ENCODE measurements at regions not wholly inside any gene's neighbourhood (a gene's known extent, or its start where the extent isn't known, plus 50 kb on each side); places are given as distances from the start of the nearest gene placed in this dataset.

DNA sequence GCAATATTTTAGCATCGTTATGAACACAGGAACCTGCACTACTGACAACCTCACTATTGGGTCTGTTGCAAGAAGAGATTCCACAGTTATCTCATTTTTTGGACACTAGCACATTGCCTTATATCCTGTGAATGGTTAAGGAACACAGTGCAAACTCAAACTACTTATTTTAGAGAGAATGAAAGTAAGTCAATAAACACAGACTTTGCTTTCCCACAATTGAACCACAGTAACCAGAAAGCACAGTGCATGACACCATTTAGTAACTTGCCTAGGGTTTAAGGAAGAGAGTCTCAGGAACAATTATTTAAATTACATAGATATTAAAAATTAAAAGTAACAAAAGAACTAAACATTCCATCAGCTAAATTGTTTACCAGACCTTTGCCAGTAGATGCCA lies 468.8 kb downstream of the ZWINT start:
- no peaks in the 10 kb centered on the region for H3K4me1 ChIP-seq (ENCODE audit: insufficient read depth, low read length)
- H3K9ac ChIP-seq (ENCODE audit: low read depth, low read length): no peak overlapping the region
- no peaks in the 10 kb centered on the region; the same call in 1 of the 2 replicates for H3K9me3 ChIP-seq (ENCODE audit: insufficient read depth, low read depth, low read length)
- no peak overlapping the region for H3K27ac ChIP-seq (ENCODE audit: low read length)
- H3K36me3 ChIP-seq (ENCODE audit: insufficient read depth, low read depth, low read length): no peaks in the 10 kb centered on the region
- no peak overlapping the region for H3K4me3 ChIP-seq (ENCODE audit: low read length)
- no peaks in the 10 kb centered on the region for H3K27me3 ChIP-seq (ENCODE audit: insufficient read depth, low read length)

DNA sequence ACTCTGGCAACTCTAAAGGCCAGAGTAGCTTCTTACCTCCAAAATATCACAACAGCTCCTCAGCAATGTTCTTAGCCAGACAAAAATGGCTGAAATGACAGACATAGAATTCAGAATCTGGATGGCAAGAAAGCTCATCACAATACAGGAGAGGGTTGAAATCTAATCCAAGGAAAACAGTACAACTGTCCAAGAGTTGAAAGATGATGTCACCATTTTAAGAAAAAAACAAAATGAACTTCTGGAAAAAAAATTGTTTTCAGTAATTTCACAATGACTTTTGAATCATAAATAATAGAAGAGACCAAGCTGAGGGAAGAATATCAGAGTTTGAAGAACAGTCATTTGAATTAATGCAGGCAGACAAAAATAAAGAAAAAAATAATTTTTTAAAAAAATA lies 479.5 kb downstream of the ZWINT start:
- Histone ChIP-seq H3K36me3 (ENCODE audit: insufficient read depth, low read depth, low read length) (no peaks in the 10 kb centered on the region), H3K4me3 (ENCODE audit: low read length) (no peak overlapping the region), H3K9me3 (ENCODE audit: insufficient read depth, low read depth, low read length) (no peaks in the 10 kb centered on the region), H3K9ac (ENCODE audit: low read depth, low read length) (no peak overlapping the region), H3K27me3 (ENCODE audit: insufficient read depth, low read length) (no peaks in the 10 kb centered on the region), H3K4me1 (ENCODE audit: insufficient read depth, low read length) (no peaks in the 10 kb centered on the region), H3K27ac (ENCODE audit: low read length) (no peak overlapping the region)

DNA sequence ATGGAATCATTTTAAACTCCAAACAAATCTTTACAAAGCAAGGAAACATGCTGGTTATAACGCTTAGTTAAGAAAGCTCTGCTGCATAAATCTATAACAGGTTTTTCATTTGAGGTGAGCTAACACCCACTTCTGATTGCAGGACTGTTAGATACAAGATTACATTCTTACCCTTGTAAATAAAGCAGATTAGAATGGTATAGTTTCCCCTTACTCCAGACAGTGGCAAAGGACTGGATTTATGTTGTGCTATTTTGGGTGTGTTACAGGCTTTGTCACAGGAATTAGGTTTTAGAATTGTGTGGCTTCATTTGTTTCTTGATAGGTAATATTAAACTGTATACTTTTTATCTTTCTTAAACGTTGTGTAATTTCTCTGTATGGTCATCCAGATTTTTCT lies 487.6 kb downstream of the ZWINT start:
- H3K9me3 ChIP-seq (ENCODE audit: insufficient read depth, low read depth, low read length): no peaks in the 10 kb centered on the region
- no peaks in the 10 kb centered on the region for H3K36me3 ChIP-seq (ENCODE audit: insufficient read depth, low read depth, low read length)
- H3K27ac ChIP-seq (ENCODE audit: low read length): no peak overlapping the region
- no peaks in the 10 kb centered on the region for H3K4me1 ChIP-seq (ENCODE audit: insufficient read depth, low read length)
- no peak overlapping the region for H3K9ac ChIP-seq (ENCODE audit: low read depth, low read length)
- H3K4me3 ChIP-seq (ENCODE audit: low read length): no peak overlapping the region
- H3K27me3 ChIP-seq (ENCODE audit: insufficient read depth, low read length): no peaks in the 10 kb centered on the region

DNA sequence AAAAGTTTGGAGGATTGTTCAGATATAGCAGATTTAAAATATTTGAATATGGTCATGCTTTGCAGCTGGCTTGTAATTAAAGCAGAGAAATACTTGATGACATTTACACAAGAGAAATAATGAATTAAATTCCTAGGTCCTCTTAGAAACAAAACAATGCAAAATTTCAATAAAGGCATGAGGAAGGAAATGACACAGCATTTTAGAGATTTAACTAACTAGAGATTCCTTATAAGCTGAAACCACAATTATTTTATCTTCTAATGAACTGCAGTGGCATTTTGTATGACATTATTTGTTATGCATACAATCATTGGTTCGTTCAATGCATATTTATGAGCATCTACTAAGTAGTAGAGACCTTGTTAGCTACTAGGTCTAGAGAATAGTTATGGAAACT lies 490.9 kb downstream of the ZWINT start:
- no peaks in the 10 kb centered on the region for H3K9me3 ChIP-seq (ENCODE audit: insufficient read depth, low read depth, low read length)
- H3K27me3 ChIP-seq (ENCODE audit: insufficient read depth, low read length): no peaks in the 10 kb centered on the region
- H3K27ac ChIP-seq (ENCODE audit: low read length): no peak overlapping the region
- no peak overlapping the region for H3K4me3 ChIP-seq (ENCODE audit: low read length)
- H3K4me1 ChIP-seq (ENCODE audit: insufficient read depth, low read length): no peaks in the 10 kb centered on the region
- H3K36me3 ChIP-seq (ENCODE audit: insufficient read depth, low read depth, low read length): no peaks in the 10 kb centered on the region
- no peak overlapping the region for H3K9ac ChIP-seq (ENCODE audit: low read depth, low read length)

DNA sequence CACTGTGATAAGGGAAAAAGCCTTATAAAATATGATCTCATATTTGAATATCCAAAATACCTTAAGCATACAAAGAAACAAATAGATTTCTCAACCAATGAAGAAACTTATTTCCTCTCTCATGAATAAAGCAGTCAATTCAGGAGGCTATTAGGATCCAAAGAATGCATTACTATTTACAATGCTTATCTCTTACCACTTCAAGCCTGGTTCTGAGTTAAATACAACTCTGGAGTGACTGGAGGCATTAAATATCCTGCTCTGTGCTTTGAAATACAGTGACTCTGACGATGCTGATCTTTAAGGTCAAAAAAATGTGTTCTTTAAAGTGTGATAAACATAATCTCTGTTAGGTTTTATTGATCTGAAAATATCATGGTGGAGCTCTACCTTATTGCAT lies 493.2 kb downstream of the ZWINT start:
- Histone ChIP-seq H3K27ac (ENCODE audit: low read length) (no peak overlapping the region), H3K4me3 (ENCODE audit: low read length) (no peak overlapping the region), H3K36me3 (ENCODE audit: insufficient read depth, low read depth, low read length) (no peaks in the 10 kb centered on the region), H3K9ac (ENCODE audit: low read depth, low read length) (no peak overlapping the region), H3K27me3 (ENCODE audit: insufficient read depth, low read length) (no peaks in the 10 kb centered on the region), H3K4me1 (ENCODE audit: insufficient read depth, low read length) (no peaks in the 10 kb centered on the region), H3K9me3 (ENCODE audit: insufficient read depth, low read depth, low read length) (peaks cover 2% of the 10 kb centered on the region; the same call in 1 of the 2 replicates)

DNA sequence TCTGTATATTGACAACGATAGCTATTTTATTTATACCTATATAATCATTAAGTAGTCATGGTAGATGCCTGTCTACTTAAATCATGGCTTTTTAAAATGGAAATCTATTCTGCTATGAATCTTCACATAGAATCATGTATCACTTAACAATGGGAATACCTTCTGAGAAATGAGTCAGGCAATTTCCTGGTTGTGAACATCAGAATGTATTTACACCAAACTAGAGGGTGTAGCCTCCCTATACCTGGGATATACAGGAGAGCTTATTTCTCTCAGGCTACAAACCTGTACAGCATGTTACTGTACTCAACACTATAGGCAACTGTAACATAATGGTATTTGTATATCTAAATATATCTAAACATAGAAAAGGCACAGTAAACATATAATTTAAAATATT lies 502.3 kb downstream of the ZWINT start:
- Histone ChIP-seq H3K36me3 (ENCODE audit: insufficient read depth, low read depth, low read length) (no peaks in the 10 kb centered on the region), H3K4me3 (ENCODE audit: low read length) (no peak overlapping the region), H3K27ac (ENCODE audit: low read length) (no peak overlapping the region), H3K9me3 (ENCODE audit: insufficient read depth, low read depth, low read length) (peaks cover 18% of the 10 kb centered on the region), H3K4me1 (ENCODE audit: insufficient read depth, low read length) (no peaks in the 10 kb centered on the region), H3K9ac (ENCODE audit: low read depth, low read length) (no peak overlapping the region), H3K27me3 (ENCODE audit: insufficient read depth, low read length) (no peaks in the 10 kb centered on the region)

DNA sequence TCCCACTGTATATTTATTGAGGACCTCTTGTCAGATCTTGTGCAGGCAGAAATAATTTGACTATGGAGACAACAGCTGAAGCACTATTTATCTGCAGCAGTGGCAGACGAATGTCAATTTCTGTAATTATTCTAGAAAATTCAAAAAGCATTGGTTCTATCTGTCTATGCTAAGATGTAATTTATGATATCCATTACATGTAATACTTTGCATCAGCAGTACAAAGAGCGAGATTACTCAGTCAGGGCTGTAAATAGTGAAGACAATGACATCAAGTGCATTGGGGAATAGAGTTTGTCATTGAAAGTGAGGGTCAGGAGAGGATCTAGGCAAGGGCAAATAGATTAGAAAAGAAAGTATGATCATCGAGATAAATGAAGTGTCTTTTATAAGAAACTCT lies 508.2 kb downstream of the ZWINT start:
- Histone ChIP-seq H3K27me3 (ENCODE audit: insufficient read depth, low read length) (no peaks in the 10 kb centered on the region), H3K27ac (ENCODE audit: low read length) (no peak overlapping the region), H3K4me1 (ENCODE audit: insufficient read depth, low read length) (no peaks in the 10 kb centered on the region), H3K36me3 (ENCODE audit: insufficient read depth, low read depth, low read length) (no peaks in the 10 kb centered on the region), H3K4me3 (ENCODE audit: low read length) (no peak overlapping the region), H3K9ac (ENCODE audit: low read depth, low read length) (no peak overlapping the region), H3K9me3 (ENCODE audit: insufficient read depth, low read depth, low read length) (no peaks in the 10 kb centered on the region)

DNA sequence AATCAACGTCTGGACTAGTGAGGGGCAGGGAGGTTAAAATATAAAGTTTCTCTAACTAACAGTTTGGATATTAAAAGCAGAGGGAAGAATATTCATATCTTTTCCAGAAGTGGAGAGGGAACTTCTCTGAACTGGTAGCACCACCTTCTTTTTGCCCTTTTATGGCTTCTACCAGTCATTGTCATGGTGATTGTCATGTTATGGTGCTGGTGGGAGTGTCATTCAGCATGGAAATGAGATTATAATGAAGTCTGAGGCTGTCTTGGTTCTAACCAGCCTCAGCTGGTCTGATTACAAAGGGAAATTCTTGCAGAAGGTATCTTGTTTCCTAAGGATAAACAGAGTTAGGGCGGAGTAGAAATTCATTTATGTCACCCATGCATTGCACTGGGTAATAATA lies 523.8 kb downstream of the ZWINT start:
- Histone ChIP-seq H3K27ac (ENCODE audit: low read length) (no peak overlapping the region), H3K27me3 (ENCODE audit: insufficient read depth, low read length) (no peaks in the 10 kb centered on the region), H3K4me3 (ENCODE audit: low read length) (no peak overlapping the region), H3K9ac (ENCODE audit: low read depth, low read length) (no peak overlapping the region), H3K4me1 (ENCODE audit: insufficient read depth, low read length) (no peaks in the 10 kb centered on the region), H3K9me3 (ENCODE audit: insufficient read depth, low read depth, low read length) (no peaks in the 10 kb centered on the region), H3K36me3 (ENCODE audit: insufficient read depth, low read depth, low read length) (no peaks in the 10 kb centered on the region)

DNA sequence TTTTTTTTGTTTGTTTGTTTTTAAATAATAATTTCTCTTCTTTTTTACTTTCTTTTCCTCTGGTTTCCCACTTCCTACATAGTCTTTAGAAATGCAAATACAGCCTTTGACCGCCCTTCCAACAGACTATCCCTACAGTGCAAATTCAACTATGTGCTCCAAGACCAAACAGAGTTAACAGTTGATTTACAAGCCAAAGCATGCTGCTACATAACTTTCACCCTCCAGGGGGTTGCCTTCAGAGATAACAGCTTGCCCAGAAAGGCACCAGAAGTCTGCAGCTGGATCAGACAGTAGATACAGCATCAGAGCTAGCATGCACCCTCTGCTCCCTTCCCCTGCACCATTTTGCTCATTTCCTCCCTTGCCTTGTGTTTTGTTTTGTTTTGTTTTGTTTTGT lies 539.0 kb downstream of the ZWINT start:
- Histone ChIP-seq H3K9me3 (ENCODE audit: insufficient read depth, low read depth, low read length) (peaks cover 13% of the 10 kb centered on the region), H3K27ac (ENCODE audit: low read length) (no peak overlapping the region), H3K4me1 (ENCODE audit: insufficient read depth, low read length) (peaks cover 27% of the 10 kb centered on the region), H3K9ac (ENCODE audit: low read depth, low read length) (no peak overlapping the region), H3K4me3 (ENCODE audit: low read length) (peak overlapping the region; percentile 22; the same call in 1 of the 2 replicates), H3K36me3 (ENCODE audit: insufficient read depth, low read depth, low read length) (no peaks in the 10 kb centered on the region), H3K27me3 (ENCODE audit: insufficient read depth, low read length) (no peaks in the 10 kb centered on the region)

DNA sequence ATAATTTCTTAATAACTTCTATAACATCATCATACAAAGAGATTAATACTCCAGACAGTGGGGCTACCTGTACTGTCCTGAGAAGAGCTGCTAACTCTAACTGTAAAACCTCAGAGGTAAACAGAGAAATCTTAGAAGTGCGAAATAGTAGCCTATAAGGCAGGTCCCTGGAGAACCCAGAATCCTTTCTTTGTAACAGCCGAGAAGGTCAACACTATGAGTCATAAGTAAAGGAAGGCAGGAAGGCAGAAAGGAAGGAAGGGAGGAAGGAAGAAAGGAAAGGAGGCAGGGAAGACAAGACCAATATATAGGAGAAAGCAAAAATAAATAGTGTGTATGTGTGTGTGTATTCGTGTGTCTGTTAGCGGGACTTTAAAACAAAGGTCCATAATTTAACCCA lies 540.6 kb downstream of the ZWINT start:
- Histone ChIP-seq H3K36me3 (ENCODE audit: insufficient read depth, low read depth, low read length) (no peaks in the 10 kb centered on the region), H3K4me3 (ENCODE audit: low read length) (0 out of 2 replicates have a peak overlapping the region, but pooled peaks have one; percentile 16), H3K9me3 (ENCODE audit: insufficient read depth, low read depth, low read length) (peaks cover 21% of the 10 kb centered on the region), H3K27ac (ENCODE audit: low read length) (no peak overlapping the region), H3K4me1 (ENCODE audit: insufficient read depth, low read length) (peaks cover 27% of the 10 kb centered on the region), H3K9ac (ENCODE audit: low read depth, low read length) (no peak overlapping the region), H3K27me3 (ENCODE audit: insufficient read depth, low read length) (no peaks in the 10 kb centered on the region)

DNA sequence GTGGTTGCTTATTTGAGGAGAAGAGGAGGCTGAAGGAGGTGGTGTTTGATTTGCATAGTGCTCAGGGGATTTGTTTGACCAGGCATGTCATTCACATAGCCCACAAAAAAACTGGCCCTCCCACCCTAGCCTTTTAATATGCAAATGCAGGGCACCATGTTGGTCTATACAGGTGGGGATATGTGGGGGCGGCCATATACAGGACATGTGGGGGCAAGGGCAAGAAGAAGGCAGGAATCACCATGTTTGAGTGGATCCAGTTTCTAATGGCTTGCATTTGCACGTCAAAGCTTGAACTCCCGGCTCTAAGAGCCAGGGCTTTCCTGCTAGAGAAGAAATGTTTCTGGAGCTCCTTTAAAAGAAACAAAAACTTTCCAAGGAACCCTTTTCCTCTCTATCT lies 541.0 kb downstream of the ZWINT start:
- H3K27ac ChIP-seq (ENCODE audit: low read length): no peak overlapping the region
- no peaks in the 10 kb centered on the region for H3K36me3 ChIP-seq (ENCODE audit: insufficient read depth, low read depth, low read length)
- H3K9me3 ChIP-seq (ENCODE audit: insufficient read depth, low read depth, low read length): peaks cover 21% of the 10 kb centered on the region
- H3K27me3 ChIP-seq (ENCODE audit: insufficient read depth, low read length): no peaks in the 10 kb centered on the region
- 0 out of 2 replicates have a peak overlapping the region, but pooled peaks have one; percentile 16 for H3K4me3 ChIP-seq (ENCODE audit: low read length)
- no peak overlapping the region for H3K9ac ChIP-seq (ENCODE audit: low read depth, low read length)
- peaks cover 27% of the 10 kb centered on the region for H3K4me1 ChIP-seq (ENCODE audit: insufficient read depth, low read length)

DNA sequence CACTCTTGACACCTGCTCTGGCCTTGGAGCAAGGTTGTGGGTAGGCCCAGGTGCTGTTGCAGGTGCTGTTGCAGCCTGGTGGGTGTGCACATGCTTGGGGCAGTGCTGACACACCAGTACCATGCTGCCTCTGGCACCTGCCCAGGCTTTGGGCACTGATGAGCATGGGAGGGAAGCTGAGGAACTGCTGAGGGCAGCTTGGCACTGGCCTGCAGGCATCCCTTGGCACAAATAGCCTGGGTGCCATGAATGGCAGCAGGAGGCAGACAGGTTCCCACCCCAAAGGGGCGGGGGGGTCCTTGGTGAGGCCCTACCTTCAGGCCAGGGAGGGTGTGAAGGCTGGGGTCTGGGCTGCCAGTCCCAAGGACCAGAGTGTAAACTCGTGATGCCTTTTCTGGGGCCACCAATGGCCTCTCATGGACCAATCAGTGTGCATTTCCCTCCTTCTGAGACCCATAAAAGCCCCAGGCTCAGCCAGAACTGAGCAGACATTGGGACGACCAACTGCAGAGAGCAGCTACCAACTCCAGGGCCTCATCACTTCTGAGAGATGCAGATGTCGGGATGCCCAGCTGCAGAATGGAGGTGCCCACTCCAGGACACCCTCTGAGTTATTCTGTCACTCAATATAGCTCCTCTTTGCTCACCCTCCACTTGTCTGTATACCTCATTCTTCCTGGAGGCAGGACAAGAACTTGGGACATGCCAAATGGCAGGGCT lies 547.4 kb downstream of the ZWINT start:
- Histone ChIP-seq H3K9ac (ENCODE audit: low read depth, low read length) (no peak overlapping the region), H3K27me3 (ENCODE audit: insufficient read depth, low read length) (no peaks in the 10 kb centered on the region), H3K27ac (ENCODE audit: low read length) (no peak overlapping the region), H3K36me3 (ENCODE audit: insufficient read depth, low read depth, low read length) (no peaks in the 10 kb centered on the region), H3K4me1 (ENCODE audit: insufficient read depth, low read length) (0 out of 2 replicates have a peak, but pooled peaks cover 2% of the 10 kb centered on the region), H3K9me3 (ENCODE audit: insufficient read depth, low read depth, low read length) (peaks cover 21% of the 10 kb centered on the region), H3K4me3 (ENCODE audit: low read length) (no peak overlapping the region)
